CD14-positive monocyte (primary cell): ENCODE measurements at regions not wholly inside any gene's neighbourhood (a gene's known extent, or its start where the extent isn't known, plus 50 kb on each side); places are given as distances from the start of the nearest gene placed in this dataset.

Experiments
- DNase-seq, 3 donors: peaks; one replicate each; pipeline ENCODE4 v3.0.0-alpha.2; 2011 to 2022
- H2AFZ ChIP-seq: 2 replicates; pipeline ENCODE4 v1.6.0; 2012; ENCODE audit warnings: mild to moderate bottlenecking, low read depth, low read length, inconsistent platforms; ENCODE audit not compliant: insufficient read depth, poor library complexity, severe bottlenecking
- H3K27ac ChIP-seq, 2 donors: 1 replicate in 1 of 2; 2 replicates in 1 of 2; pipeline ENCODE4 v1.5.1; 2012 to 2013; ENCODE audit warnings: low read length in 2 of 2, control low read depth in 1 of 2, inconsistent platforms in 1 of 2, low read depth in 1 of 2, mild to moderate bottlenecking in 1 of 2
- H3K27me3 ChIP-seq, 2 donors: one replicate each; pipeline versions ENCODE4 v1.6.0 to v1.6.1; 2011 to 2013; ENCODE audit warnings: low read length in 2 of 2; ENCODE audit not compliant: control insufficient read depth in 2 of 2, insufficient read depth in 2 of 2
- H3K36me3 ChIP-seq, 2 donors: replicated peaks in 1 of 2; 1 replicate in 1 of 2; 2 replicates in 1 of 2; pipeline versions ENCODE4 v1.5.1 to v1.6.1; 2012 to 2013; ENCODE audit warnings: low read length in 2 of 2, control low read depth in 1 of 2, inconsistent platforms in 1 of 2, mild to moderate bottlenecking in 1 of 2; ENCODE audit not compliant: insufficient read depth in 2 of 2, control insufficient read depth in 1 of 2
- H3K4me1 ChIP-seq, 2 donors: 1 replicate in 1 of 2; 2 replicates in 1 of 2; pipeline versions ENCODE4 v1.5.1 to v1.6.1; 2012 to 2013; ENCODE audit warnings: low read length in 2 of 2, control low read depth in 1 of 2, inconsistent platforms in 1 of 2, mild to moderate bottlenecking in 1 of 2, moderate library complexity in 1 of 2; ENCODE audit not compliant: insufficient read depth in 2 of 2, control insufficient read depth in 1 of 2
- H3K4me2 ChIP-seq: replicated peaks from 2 replicates; pipeline ENCODE3; 2012; ENCODE audit warnings: low read length, moderate library complexity, mild to moderate bottlenecking; ENCODE audit not compliant: poor library complexity, severe bottlenecking; ENCODE audit errors: extremely low read depth
- H3K4me3 ChIP-seq, 3 experiments: fragments of 200-600 bp in 1 of 3; sonication (generic) in 1 of 3; replicated peaks in 1 of 3; 1 replicate in 2 of 3; 2 replicates in 1 of 3; pipeline ENCODE4 v1.5.1; 2011 to 2013; ENCODE audit warnings: low read length in 3 of 3, mild to moderate bottlenecking in 3 of 3, control low read depth in 2 of 3, low read depth in 2 of 3, inconsistent platforms in 1 of 3, moderate library complexity in 1 of 3
- H3K79me2 ChIP-seq: 2 replicates; pipeline ENCODE4 v1.6.0; 2012; ENCODE audit warnings: mild to moderate bottlenecking, control low read depth, inconsistent platforms, low read length, moderate library complexity; ENCODE audit not compliant: insufficient read depth
- H3K9ac ChIP-seq: 2 replicates; pipeline ENCODE4 v1.6.0; 2017; ENCODE audit warnings: low read length, mild to moderate bottlenecking; ENCODE audit not compliant: insufficient read depth, poor library complexity, severe bottlenecking
- H3K9me3 ChIP-seq, 2 donors: replicated peaks in 1 of 2; 1 replicate in 1 of 2; 2 replicates in 1 of 2; pipeline versions ENCODE4 v1.5.1 to v1.6.1; 2012 to 2013; ENCODE audit warnings: low read length in 2 of 2, control low read depth in 1 of 2; ENCODE audit not compliant: control insufficient read depth in 1 of 2, insufficient read depth in 1 of 2
- H4K20me1 ChIP-seq: 2 replicates; pipeline ENCODE4 v1.6.0; 2012; ENCODE audit warnings: mild to moderate bottlenecking, low read length, control low read depth, moderate library complexity; ENCODE audit not compliant: insufficient read depth
- H3K27ac Mint-ChIP-seq, 7 donors: one replicate each; pipeline ENCODE4 v1.8.0; 2020; ENCODE audit warnings: mild to moderate bottlenecking in 7 of 7, mixed read lengths in 7 of 7, moderate library complexity in 6 of 7, inconsistent platforms in 2 of 7
- H3K27me3 Mint-ChIP-seq, 3 donors: one replicate each; pipeline ENCODE4 v1.8.0; 2021 to 2022; ENCODE audit warnings: low read depth in 3 of 3, mild to moderate bottlenecking in 3 of 3, mixed read lengths in 3 of 3, moderate library complexity in 3 of 3, inconsistent platforms in 1 of 3
- H3K36me3 Mint-ChIP-seq, 2 donors: one replicate each; pipeline ENCODE4 v1.8.0; 2020; ENCODE audit warnings: mixed read lengths in 2 of 2, inconsistent platforms in 1 of 2, mild to moderate bottlenecking in 1 of 2
- H3K4me1 Mint-ChIP-seq: one replicate; pipeline ENCODE4 v1.8.0; 2020; ENCODE audit warnings: mild to moderate bottlenecking, mixed read lengths
- H3K4me3 Mint-ChIP-seq, 2 donors: one replicate each; pipeline ENCODE4 v1.8.0; 2020; ENCODE audit warnings: mild to moderate bottlenecking in 2 of 2, mixed read lengths in 2 of 2, moderate library complexity in 1 of 2
- H3K9me3 Mint-ChIP-seq, 7 donors: one replicate each; pipeline ENCODE4 v1.8.0; 2020 to 2022; ENCODE audit warnings: mixed read lengths in 7 of 7, mild to moderate bottlenecking in 6 of 7, moderate library complexity in 6 of 7, inconsistent platforms in 2 of 7
- WGBS: methylation state at CpG from one replicate; pipeline ENCODE4 v1.1.5; 2013; ENCODE audit warnings: missing lambda C conversion rate; ENCODE audit not compliant: insufficient coverage; 5-methylcytosine and 5-hydroxymethylcytosine counted together
- intact Hi-C, 2 donors: fragments of 100-400 bp; cut with micrococcal nuclease; formaldehyde crosslinking; loops; one replicate each; pipeline versions ENCODE4 v1.15.0 to v1.15.1; 2023
- TF ChIP-seq, protein P1 (sequence below): fragments of 200-600 bp; IDR thresholded peaks from one replicate; pipeline ENCODE4 v1.8.0; 2022; ENCODE audit warnings: antibody characterized with exemption, mild to moderate bottlenecking

DNA sequence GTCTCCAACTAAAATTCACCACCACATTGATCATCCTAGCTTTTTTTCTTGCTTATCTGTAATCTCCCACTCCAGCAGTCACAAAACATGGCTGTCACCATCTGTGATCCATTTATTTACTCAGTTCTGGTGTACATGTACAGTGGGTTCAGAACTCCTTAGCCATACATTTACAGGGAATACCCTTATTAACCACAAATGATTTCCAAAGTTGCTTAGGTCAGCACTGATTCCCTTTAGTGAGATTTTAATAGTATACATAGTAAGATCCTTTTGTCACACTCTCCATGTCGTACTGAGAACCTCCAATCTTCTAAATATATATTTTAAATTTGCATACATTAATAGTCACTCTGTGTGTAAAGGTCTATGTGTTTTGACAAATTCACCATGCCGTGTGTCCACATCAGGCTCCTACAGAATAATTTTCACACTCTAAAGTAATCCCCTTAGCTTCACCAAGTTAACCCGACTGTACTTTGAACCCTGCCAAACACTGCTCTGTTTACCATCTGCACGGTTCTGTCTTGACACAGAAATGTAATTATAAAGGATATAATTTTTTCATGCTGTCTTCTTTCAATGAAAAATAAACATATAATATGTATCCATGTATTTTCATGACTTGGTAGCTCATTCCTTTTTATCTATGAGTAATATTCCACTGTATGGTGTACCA, 473.6 kb upstream of the ZP4 start:
- H3K4me3 Mint-ChIP-seq: no peak overlapping the region
- no CpG with 5 or more reads among the region's 4 CpGs for WGBS
- no peaks in the 10 kb centered on the region for H3K4me1 Mint-ChIP-seq
- no peaks in the 10 kb centered on the region for H3K27me3 Mint-ChIP-seq
- Histone ChIP-seq H2AFZ (no peak overlapping the region), H3K27me3 (no peaks in the 10 kb centered on the region), H4K20me1 (no peaks in the 10 kb centered on the region), H3K36me3 (no peaks in the 10 kb centered on the region), H3K4me3 (no peak overlapping the region), H3K4me2 (no peak overlapping the region), H3K9me3 (peaks cover 0 to under 1% of the 10 kb centered on the region in 2 donors), H3K9ac (no peak overlapping the region), H3K79me2 (no peaks in the 10 kb centered on the region), H3K27ac (no peak overlapping the region), H3K4me1 (no peaks in the 10 kb centered on the region)
- TF ChIP-seq, protein P1, sequence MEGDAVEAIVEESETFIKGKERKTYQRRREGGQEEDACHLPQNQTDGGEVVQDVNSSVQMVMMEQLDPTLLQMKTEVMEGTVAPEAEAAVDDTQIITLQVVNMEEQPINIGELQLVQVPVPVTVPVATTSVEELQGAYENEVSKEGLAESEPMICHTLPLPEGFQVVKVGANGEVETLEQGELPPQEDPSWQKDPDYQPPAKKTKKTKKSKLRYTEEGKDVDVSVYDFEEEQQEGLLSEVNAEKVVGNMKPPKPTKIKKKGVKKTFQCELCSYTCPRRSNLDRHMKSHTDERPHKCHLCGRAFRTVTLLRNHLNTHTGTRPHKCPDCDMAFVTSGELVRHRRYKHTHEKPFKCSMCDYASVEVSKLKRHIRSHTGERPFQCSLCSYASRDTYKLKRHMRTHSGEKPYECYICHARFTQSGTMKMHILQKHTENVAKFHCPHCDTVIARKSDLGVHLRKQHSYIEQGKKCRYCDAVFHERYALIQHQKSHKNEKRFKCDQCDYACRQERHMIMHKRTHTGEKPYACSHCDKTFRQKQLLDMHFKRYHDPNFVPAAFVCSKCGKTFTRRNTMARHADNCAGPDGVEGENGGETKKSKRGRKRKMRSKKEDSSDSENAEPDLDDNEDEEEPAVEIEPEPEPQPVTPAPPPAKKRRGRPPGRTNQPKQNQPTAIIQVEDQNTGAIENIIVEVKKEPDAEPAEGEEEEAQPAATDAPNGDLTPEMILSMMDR: no peak
- H3K36me3 Mint-ChIP-seq: no peaks in the 10 kb centered on the region
- peaks cover 0 to 15% (median 4%) of the 10 kb centered on the region in 7 donors for H3K9me3 Mint-ChIP-seq
- no peak overlapping the region for H3K27ac Mint-ChIP-seq
- DNase-seq: no peak
- intact Hi-C loops: no loop called here

DNA sequence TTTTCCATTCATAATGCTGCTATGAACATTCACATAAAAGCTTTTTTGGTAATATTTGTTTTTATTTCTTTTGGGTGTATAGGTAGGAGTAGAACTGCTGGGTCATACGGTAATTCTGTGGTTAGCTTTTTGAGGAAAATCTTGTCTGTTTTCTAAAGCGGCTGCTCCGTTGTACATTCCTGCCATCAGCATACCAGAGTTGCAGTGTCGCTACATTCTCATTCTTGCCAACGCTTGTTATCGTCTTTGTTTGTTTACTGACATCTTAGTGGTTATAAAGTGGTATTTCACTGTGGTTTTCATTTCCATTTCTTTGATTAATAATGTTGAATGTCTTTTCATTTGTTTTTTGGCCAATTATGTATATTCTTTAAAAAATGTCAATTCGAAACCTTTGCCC, 469.8 kb upstream of the ZP4 start:
- H3K4me1 Mint-ChIP-seq: no peaks in the 10 kb centered on the region
- Histone ChIP-seq H3K9me3 (peaks cover 0 to 3% of the 10 kb centered on the region in 2 donors), H3K4me3 (no peak overlapping the region), H4K20me1 (no peaks in the 10 kb centered on the region), H3K9ac (no peak overlapping the region), H3K79me2 (no peaks in the 10 kb centered on the region), H2AFZ (no peak overlapping the region), H3K27ac (no peak overlapping the region), H3K4me2 (no peak overlapping the region), H3K4me1 (no peaks in the 10 kb centered on the region), H3K36me3 (no peaks in the 10 kb centered on the region), H3K27me3 (no peaks in the 10 kb centered on the region)
- TF ChIP-seq, protein P1: no peak
- 100% methylated on average over 4 of the region's 7 CpGs for WGBS
- no peaks in the 10 kb centered on the region for H3K36me3 Mint-ChIP-seq
- H3K27me3 Mint-ChIP-seq: no peaks in the 10 kb centered on the region
- intact Hi-C loops: no loop called here
- DNase-seq: no peak
- H3K4me3 Mint-ChIP-seq: no peak overlapping the region
- peaks cover 2 to 12% (median 4%) of the 10 kb centered on the region in 7 donors for H3K9me3 Mint-ChIP-seq
- no peak overlapping the region for H3K27ac Mint-ChIP-seq
